ENCODE measurements at regions not wholly inside any gene's neighbourhood (a gene's known extent, or its start where the extent isn't known, plus 50 kb on each side); places are given as distances from the start of the nearest gene placed in this dataset.

DNA sequence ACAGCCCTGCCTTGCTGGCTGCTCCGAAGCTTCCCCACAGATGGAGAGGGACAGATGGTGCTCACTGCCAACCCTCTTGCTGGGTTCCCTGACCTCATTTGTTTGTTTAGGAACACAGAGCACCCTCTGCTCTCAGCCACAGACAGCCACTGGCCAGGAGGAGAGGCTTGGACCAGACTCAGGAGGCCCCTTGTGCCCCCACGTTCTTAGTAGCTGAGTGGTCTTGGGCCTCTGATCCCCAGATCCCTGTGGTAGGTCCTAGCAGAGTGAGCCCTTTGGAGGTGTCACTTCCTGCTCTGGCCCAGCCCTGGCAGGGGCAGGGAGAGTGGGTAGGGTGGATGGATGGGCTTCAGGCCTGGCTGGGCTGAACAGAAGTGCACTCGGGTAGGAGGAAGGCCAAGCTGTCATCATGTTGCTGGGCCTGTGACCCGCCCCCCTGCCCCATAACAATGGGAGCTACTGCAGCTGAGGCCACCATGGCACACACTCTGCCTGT, 84.0 kb downstream of the DHCR7 start:
- TF ChIP-seq, protein P1, sequence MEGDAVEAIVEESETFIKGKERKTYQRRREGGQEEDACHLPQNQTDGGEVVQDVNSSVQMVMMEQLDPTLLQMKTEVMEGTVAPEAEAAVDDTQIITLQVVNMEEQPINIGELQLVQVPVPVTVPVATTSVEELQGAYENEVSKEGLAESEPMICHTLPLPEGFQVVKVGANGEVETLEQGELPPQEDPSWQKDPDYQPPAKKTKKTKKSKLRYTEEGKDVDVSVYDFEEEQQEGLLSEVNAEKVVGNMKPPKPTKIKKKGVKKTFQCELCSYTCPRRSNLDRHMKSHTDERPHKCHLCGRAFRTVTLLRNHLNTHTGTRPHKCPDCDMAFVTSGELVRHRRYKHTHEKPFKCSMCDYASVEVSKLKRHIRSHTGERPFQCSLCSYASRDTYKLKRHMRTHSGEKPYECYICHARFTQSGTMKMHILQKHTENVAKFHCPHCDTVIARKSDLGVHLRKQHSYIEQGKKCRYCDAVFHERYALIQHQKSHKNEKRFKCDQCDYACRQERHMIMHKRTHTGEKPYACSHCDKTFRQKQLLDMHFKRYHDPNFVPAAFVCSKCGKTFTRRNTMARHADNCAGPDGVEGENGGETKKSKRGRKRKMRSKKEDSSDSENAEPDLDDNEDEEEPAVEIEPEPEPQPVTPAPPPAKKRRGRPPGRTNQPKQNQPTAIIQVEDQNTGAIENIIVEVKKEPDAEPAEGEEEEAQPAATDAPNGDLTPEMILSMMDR (IDR thresholded peaks at IDR 0.05), result no peak

DNA sequence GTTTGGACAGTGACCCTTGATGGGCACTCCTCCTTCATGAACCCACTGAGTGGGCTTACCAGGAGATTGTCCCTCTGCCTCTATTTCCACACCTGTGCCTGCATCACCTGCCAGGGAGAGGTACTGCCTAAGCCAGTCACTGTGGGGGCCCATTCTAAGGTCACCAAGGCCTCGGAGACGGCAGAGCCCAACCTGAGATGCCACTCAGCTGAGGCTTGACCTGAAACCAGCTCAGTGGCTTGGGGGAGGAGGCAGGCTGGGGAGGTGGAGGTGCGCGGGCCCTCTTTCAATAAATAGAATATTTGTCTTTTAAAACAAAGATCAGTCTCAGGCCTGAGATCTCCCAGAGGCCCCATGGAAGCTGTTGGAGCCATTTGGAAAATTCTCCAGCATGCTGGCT, 84.5 kb downstream of the DHCR7 start:
- TF ChIP-seq, protein P1 (IDR thresholded peaks at IDR 0.05), result no peak

DNA sequence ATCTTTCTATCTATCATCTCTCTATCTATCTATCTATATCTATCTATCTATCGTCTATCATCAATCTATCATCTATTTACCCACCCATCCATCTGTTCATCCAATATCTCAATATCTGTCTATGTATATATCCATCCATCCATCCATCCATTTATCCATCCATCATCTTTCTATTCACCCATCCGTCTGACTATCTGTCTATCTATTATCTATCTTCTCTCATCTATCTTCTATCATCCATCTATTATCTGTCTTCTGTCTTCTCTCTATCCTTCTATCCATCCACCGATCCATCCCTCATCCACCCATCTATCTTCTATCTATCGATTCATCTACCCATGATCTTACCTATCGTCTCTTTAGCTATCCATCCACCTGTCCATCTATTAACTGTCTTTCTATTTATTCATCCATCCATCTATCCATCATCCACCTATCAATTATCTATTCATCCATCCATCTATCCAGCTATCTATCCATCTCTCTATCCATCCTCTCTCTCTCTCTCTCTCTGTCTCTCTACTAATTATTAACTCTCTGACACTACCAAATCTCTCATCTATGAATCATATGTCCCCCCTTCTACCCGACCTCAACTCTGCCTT, 89.1 kb downstream of the DHCR7 start:
- TF ChIP-seq, protein P1 (IDR thresholded peaks at IDR 0.05), result no peak

DNA sequence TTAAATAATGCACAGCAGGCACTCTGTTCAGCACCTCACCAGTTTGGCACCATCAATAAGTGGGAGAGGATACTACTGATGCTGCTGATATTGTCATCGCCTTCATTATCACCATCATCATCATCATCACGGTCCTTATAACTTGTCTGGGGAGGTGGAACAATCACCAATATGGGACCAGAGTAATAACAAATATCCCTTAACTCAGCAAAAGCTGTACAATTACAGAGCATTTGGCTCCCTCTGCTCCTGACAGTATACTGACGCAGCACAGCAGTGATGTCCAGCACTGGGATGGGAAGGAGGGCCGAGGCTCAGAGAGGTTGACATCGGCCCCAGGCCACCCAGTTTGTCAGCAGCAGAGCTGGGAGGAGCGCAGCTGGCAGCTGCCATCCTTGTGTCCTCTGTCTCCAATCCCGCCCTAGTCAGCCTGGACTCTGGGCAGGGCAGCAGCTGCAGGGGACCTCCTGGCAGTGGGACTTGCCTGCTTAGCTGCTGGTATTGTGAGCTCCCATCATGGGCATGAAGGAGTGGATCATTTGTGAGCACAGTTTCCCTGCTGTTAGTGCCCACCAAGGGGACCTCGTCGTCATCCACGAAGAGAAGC, 90.0 kb downstream of the DHCR7 start:
- TF ChIP-seq, protein P1 (IDR thresholded peaks at IDR 0.05), result no peak

DNA sequence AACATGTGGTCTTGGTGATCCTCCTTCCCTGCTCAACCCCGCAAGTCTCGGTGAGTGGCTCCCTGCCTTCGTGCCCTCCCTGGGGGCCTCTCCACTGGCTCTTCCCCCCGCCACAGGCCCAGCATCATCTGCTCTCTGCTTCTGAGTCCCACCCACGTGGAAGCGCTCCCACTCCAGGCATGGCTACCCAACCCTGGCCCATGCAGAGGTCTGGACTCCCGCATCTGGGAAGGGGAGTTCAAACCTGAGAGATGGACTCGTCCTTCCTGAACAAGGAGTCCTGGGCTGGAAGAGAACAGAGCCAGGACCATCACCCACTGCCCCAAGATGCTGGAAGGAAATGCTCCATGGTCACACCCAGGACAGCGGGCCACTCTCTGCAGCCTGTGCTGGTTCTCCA, 90.8 kb downstream of the DHCR7 start:
- TF ChIP-seq, protein P1 (IDR thresholded peaks at IDR 0.05), result no peak

DNA sequence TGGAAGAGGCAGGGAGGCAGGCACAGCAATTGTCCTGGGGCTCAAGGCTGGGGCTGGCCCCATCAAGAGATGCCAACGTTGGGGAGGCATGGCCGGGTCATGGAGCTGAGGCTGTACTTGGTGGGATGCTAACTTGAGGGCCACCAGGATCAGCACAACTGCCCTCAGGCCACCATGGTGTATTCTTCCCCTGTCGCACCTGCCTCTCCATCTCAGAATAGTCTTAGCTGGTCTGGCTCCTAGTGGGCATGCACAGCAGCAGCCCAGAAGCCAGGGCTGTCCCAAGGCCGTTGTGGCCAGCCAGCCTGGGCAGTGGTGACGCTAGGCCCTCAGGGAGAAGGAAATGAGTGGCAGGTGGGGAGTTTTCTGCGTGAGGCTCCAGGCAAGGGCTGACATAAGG, 91.3 kb downstream of the DHCR7 start:
- TF ChIP-seq, protein P1 (IDR thresholded peaks at IDR 0.05), result no peak

DNA sequence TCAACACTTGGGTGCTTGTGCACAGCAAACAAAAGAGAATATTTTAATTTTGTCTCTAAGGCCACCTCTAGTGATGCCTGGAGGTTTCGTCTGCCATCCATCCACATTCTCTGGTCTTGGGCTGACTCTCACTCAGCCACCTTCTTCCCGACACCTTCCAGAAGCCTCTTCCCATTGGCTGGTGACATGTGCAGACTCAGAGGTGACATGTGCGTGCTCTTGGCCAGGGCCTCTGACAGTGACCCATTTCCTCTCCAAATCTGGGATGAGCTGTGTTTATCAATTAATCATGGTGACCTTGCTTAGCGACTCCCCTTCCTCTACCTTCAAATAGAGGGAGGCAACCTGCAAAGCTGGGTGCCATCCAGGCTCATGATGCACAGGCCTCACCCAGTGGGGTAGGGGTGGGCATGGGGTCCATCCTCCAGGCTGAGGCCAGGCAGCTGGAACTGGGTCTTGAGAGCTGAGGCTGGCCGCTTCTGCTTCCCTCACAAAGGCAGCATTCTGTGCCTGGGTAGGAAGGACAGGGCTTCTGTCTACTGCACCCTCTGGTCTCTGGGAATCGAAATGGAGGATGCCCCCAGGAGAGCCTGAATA, 91.8 kb downstream of the DHCR7 start:
- TF ChIP-seq, protein P1 (IDR thresholded peaks at IDR 0.05), result no peak
